HG03135 (cell line): ENCODE measurements at regions not wholly inside any gene's neighbourhood (a gene's known extent, or its start where the extent isn't known, plus 50 kb on each side); places are given as distances from the start of the nearest gene placed in this dataset.

Experiments
- ATAC-seq: cut with Tn5 transposase; IDR thresholded peaks from one replicate; pipeline ENCODE4 v1.9.1; 2021; ENCODE audit warnings: mild to moderate bottlenecking, moderate library complexity; ENCODE audit not compliant: unreplicated experiment

DNA sequence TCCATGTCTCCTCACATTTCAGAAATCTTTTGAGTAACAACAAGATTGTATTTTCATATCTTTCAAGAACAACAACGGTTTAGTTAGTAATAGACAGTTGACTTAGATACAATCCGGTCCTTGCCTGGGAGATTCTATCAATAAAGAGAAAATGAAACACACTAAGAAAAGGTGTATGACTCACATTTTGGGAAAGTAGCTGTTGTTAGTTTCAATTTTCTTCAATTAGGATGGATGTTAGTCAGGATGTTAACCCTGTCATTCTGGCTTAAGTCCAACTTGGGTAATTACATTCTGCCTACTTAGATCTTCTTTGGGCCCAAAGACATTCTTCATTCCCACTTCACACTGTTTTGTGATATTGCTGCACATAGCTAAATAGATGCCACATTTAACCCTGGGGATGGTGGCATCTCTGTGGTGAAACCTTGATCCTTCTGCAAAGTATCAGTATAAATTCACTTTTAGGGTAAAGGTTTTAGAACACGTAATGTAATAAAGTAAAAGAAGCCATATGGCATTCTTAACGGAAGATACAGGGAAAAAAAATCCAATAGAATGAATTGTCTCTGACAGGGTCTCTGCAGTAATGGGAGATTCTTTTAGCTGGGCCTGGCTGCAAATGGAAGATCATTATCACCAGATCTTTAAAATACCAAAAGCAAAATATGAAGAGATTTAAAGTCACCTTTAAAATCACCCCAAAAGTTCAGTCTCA, 365.5 kb downstream of the FIGN start:
- ATAC-seq: no peak

GRCh38 chr2:163369111-163369510, 366.7 kb downstream of the FIGN start:
- no peak for ATAC-seq

DNA sequence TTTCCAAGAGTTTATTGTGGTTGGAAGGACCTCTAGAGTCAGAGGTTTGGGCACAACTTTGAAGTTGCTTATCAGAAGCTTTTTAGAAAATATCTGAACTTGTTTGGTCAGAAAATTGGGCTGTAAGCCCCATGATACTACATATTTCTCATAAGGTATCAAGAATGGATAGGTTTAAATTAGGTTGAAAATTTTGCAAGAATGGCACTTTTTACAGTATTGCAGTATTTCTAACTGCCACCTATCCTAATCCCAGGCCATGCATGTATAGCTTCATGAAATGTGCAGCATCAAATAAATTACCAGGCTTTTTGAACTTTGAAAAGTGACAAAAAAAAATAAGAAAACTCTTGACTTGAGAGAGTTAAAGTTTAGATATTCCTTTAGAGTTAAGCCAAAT, 367.2 kb downstream of the FIGN start:
- no peak for ATAC-seq

- ATAC-seq: no peak
Measured at GRCh38 chr2:163367825-163368582, 367.8 kb downstream of the FIGN start.

DNA sequence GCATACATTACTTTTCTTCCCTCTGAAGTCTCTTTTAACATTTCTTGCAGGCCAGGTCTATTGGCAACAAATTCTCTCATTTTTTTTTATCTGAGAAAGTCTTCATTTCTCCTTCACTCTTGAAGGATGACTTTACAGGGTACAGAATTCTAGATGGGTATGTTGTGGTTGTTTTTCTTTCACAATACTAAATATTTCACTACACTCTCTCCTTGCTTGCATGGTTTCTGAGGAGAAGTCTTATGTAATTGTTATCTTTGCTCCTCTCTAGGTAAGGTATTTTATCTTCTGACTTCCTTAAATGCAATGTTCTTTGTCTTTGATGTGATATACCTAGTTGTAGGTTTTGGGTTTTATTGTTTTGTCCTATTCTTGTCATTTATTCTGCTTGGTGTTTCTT, 371.1 kb downstream of the FIGN start:
- ATAC-seq: no peak

DNA sequence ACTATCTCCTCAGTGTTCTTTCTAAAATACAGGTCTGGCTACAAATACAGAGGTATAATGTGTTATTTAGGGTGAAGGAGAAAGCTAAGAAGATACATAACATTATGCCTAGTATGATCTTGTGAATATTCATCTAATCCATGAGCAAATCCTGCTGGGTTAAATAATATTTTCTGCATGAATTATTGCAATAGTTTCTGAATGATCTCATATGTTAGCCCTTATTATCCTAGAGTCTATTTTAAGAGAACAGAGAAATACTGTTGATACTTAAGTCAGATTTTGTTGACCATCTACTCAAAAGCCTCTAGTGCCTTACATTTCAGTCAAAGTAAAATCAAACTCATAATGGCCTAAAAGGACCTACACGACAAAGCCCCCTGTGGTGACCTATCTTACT, 382.3 kb downstream of the FIGN start:
- no peak for ATAC-seq

DNA sequence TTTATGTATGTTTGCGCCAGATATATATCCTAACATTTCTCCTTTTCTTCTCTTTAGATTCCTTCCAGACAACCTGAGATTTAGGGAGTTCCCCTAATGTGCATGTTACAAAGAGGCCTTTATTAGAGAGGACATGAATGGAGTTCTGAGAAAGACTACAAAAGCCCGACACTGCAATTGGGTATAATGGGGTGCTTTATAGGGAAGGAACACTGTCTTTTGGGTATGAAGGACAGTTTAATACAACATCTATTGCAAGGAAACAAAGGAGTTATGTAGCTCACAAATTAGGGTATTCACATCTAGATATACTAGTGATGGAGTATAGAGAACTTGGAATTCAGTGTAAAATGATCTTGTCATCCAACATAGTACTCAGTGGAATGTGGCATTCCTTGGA, 383.8 kb downstream of the FIGN start:
- ATAC-seq: no peak

GRCh38 chr2:163351143-163351542, 384.7 kb downstream of the FIGN start:
- ATAC-seq: no peak

GRCh38 chr2:163348857-163349380, 386.9 kb downstream of the FIGN start:
- ATAC-seq: no peak

GRCh38 chr2:163347982-163348856, 387.6 kb downstream of the FIGN start:
- ATAC-seq: no peak

GRCh38 chr2:163345795-163346573, 389.8 kb downstream of the FIGN start:
- ATAC-seq: no peak

DNA sequence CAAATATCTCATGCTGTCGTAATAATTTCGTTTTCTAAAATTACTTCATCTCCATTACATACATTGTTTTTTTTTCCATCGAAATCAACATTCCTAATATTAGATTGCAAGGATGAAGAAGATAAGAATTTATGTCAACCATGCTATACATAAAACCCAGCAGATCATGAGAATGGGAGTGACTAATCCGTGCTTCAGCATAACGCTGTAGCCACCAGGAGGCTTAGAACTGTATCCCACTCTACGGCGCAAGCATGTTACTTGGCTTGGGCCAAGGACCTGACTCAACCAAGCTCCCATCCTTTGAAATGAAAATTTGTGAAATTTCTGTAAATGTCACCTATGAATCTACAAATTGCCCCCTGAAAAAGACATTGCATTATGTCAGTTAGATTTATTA, 392.5 kb downstream of the FIGN start:
- ATAC-seq: no peak

GRCh38 chr2:163341426-163341825, 394.4 kb downstream of the FIGN start:
- no peak for ATAC-seq

- ATAC-seq: no peak
Measured at GRCh38 chr2:163338270-163338669, 397.5 kb downstream of the FIGN start.

GRCh38 chr2:163324677-163325076, 411.1 kb downstream of the FIGN start:
- no peak for ATAC-seq

GRCh38 chr2:163319006-163319405, 416.8 kb downstream of the FIGN start:
- ATAC-seq: no peak

DNA sequence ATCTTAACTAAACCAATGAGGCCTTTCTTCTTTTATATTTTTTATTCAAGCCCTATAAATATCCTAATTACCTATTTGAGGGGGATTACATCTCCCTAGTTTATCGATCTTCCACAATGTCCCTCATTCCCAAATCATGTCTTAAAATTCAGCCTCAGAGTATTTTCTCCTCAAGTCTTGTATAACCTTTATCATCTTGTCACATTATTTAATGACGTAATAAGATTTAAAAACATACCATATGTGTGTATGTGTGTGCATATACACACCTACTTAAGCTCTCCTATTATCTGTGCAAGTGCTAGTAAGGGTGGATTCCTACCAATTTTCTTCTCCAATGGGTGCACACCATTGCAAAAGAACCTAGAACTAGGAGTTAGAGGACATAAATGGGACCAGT, 421.1 kb downstream of the FIGN start:
- no peak for ATAC-seq

DNA sequence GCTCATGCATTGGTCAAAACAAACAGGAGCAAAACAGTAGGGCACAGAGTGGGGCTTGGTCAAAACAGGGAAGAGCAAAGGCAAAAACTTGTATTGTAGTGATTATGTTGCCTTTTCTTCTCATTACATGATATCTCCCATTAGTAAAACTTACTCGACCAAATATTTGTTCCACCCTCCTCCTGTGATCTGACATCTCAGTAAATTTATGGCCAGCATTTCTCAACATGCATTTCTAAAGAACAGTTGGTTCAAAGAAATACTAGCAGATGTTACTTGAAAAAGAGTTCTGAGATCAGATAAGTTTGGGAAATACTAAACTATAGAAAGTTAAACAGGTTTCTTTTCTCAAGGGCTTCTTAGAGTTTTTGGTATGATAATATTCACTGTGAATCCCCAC, 423.1 kb downstream of the FIGN start:
- no peak for ATAC-seq

DNA sequence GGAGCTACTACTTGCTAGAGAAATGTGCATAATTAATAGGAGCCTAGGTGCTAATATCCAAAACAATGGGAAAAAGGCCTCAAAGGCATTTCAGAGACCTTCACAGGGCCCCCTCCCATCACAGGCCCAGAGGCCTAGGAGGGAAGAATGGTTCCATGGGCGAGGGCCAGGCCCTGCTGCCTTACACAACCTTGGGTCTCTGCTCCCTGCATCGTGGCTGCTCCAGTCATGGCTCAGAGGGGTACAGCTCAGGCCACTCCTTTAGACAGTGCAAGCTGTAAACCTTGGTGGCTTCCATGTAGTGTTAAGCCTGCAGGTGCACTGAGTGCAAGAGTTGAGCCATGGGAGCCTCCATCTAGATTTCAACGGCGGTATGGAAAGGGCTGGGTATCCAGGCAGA, 429.2 kb downstream of the FIGN start:
- ATAC-seq: no peak

GRCh38 chr2:163302141-163302540, 433.7 kb downstream of the FIGN start:
- ATAC-seq: no peak

DNA sequence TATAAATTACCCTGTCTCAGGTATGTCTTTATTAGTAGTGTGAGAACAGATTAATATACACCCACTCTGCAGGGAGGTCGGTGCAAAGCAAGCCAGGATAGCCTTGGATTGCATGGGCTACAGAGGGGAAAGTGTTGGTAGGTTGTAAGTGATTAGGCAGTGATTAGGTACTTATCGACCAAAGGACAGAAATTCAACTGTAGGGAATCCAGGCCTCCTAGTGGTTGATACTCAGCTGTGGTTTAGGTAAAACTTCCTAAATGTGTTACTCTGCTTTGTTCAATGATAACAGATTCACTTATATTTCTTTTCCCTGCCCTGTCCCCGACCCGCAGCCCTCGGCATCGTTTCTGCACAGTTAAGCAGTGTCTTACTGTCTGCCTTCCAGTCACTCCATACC, 444.0 kb downstream of the FIGN start:
- no peak for ATAC-seq
